Smooth muscle cell (in vitro differentiated cells): ENCODE measurements at regions not wholly inside any gene's neighbourhood (a gene's known extent, or its start where the extent isn't known, plus 50 kb on each side); places are given as distances from the start of the nearest gene placed in this dataset.

Experiments
- DNase-seq: peaks from one replicate; lab custom pipeline; 2025; ENCODE audit not compliant: unreplicated experiment; lab: John Stamatoyannopoulos, UW
- H2AFZ ChIP-seq: fragments of 200-600 bp; sonication (generic); 2 replicates; pipeline ENCODE4 v1.6.0; 2016; ENCODE audit warnings: antibody characterized with exemption, low read depth, mild to moderate bottlenecking
- H3F3A ChIP-seq: fragments of 200-600 bp; sonication (generic); 2 replicates; pipeline ENCODE4 v1.6.0; 2017; ENCODE audit warnings: antibody characterized with exemption, low read depth
- H3K27ac ChIP-seq: fragments of 200-600 bp; sonication (generic); 2 replicates; pipeline ENCODE4 v1.5.1; 2016; ENCODE audit warnings: low read depth, mild to moderate bottlenecking
- H3K27me3 ChIP-seq: fragments of 200-600 bp; sonication (generic); 2 replicates; pipeline ENCODE4 v1.6.1; 2016; ENCODE audit warnings: low read depth, mild to moderate bottlenecking
- H3K36me3 ChIP-seq: fragments of 200-600 bp; sonication (generic); 2 replicates; pipeline ENCODE4 v1.5.1; 2016; ENCODE audit warnings: low read depth
- H3K4me1 ChIP-seq: fragments of 200-600 bp; sonication (generic); 2 replicates; pipeline ENCODE4 v1.5.1; 2016; ENCODE audit warnings: low read depth
- H3K4me2 ChIP-seq: fragments of 200-600 bp; sonication (generic); 2 replicates; pipeline ENCODE4 v1.6.0; 2016; ENCODE audit warnings: mild to moderate bottlenecking
- H3K4me3 ChIP-seq: fragments of 200-600 bp; sonication (generic); 2 replicates; pipeline ENCODE4 v1.5.1; 2016; ENCODE audit warnings: mild to moderate bottlenecking
- H3K79me2 ChIP-seq: fragments of 200-600 bp; sonication (generic); 2 replicates; pipeline ENCODE4 v1.6.0; 2016; ENCODE audit warnings: low read depth, mild to moderate bottlenecking
- H3K9ac ChIP-seq: fragments of 200-600 bp; sonication (generic); 2 replicates; pipeline ENCODE4 v1.6.0; 2016; ENCODE audit warnings: low read depth
- H3K9me3 ChIP-seq: fragments of 200-600 bp; sonication (generic); replicated peaks from 2 replicates; pipeline ENCODE4 v1.5.1; 2016; ENCODE audit warnings: low read depth
- H4K20me1 ChIP-seq: fragments of 200-600 bp; sonication (generic); 2 replicates; pipeline ENCODE4 v1.6.0; 2016; ENCODE audit warnings: low read depth
- CTCF ChIP-seq: fragments of 200-600 bp; sonication (generic); IDR thresholded peaks from 2 replicates; pipeline ENCODE4 v1.5.1; 2017; ENCODE audit warnings: borderline replicate concordance, mild to moderate bottlenecking, antibody characterized with exemption; ENCODE audit not compliant: insufficient read depth, poor library complexity, severe bottlenecking
- WGBS: methylation state at CpG from one replicate; pipeline ENCODE4 v1.1.7; 2016; ENCODE audit warnings: low lambda C conversion rate; 5-methylcytosine and 5-hydroxymethylcytosine counted together

- Histone ChIP-seq H3K9ac (no peak overlapping the region), H3K79me2 (no peaks in the 10 kb centered on the region), H4K20me1 (no peaks in the 10 kb centered on the region), H3K4me2 (no peak overlapping the region), H3K27me3 (no peaks in the 10 kb centered on the region), H3K9me3 (no peaks in the 10 kb centered on the region), H2AFZ (no peak overlapping the region), H3K36me3 (no peaks in the 10 kb centered on the region), H3K4me3 (no peak overlapping the region), H3F3A (no peaks in the 10 kb centered on the region), H3K27ac (no peak overlapping the region), H3K4me1 (no peaks in the 10 kb centered on the region)
- no peak for TF ChIP-seq CTCF
- 98% methylated on average over 2 of the region's 2 CpGs for WGBS
- no peak for DNase-seq
Measured at GRCh38 chr9:78919701-78920100, 622.8 kb downstream of the PSAT1 start.

GRCh38 chr9:78921341-78921740 lies 624.4 kb downstream of the PSAT1 start:
- Histone ChIP-seq H3K4me3 (no peak overlapping the region), H3K9ac (no peak overlapping the region), H3K4me1 (no peaks in the 10 kb centered on the region), H2AFZ (no peak overlapping the region), H4K20me1 (no peaks in the 10 kb centered on the region), H3K27ac (no peak overlapping the region), H3K27me3 (no peaks in the 10 kb centered on the region), H3F3A (no peaks in the 10 kb centered on the region), H3K79me2 (no peaks in the 10 kb centered on the region), H3K4me2 (no peak overlapping the region), H3K36me3 (no peaks in the 10 kb centered on the region), H3K9me3 (no peaks in the 10 kb centered on the region)
- DNase-seq, result no peak
- WGBS, result 65% methylated on average over 2 of the region's 2 CpGs
- no peak for TF ChIP-seq CTCF

GRCh38 chr9:78923966-78924659 lies 627.2 kb downstream of the PSAT1 start:
- Histone ChIP-seq H3K79me2 (no peaks in the 10 kb centered on the region), H3K4me3 (no peak overlapping the region), H3K4me2 (no peak overlapping the region), H3K9ac (no peak overlapping the region), H3F3A (no peaks in the 10 kb centered on the region), H3K9me3 (no peaks in the 10 kb centered on the region), H3K27me3 (no peaks in the 10 kb centered on the region), H3K4me1 (no peaks in the 10 kb centered on the region), H4K20me1 (no peaks in the 10 kb centered on the region), H2AFZ (no peak overlapping the region), H3K27ac (no peak overlapping the region), H3K36me3 (no peaks in the 10 kb centered on the region)
- no peak for DNase-seq
- TF ChIP-seq CTCF, result no peak
- WGBS, result 86% methylated on average over 1 of the region's 1 CpG
